ENCODE measurements at regions not wholly inside any gene's neighbourhood (a gene's known extent, or its start where the extent isn't known, plus 50 kb on each side); places are given as distances from the start of the nearest gene placed in this dataset.
"Not testable (repeated sequence)": the region's sequence is repeated elsewhere in the genome, so short reads cannot be mapped to it uniquely, and the experiment has no call there.

GRCh38 chr3:94413336-94414108 lies 350.7 kb downstream of the NSUN3 start:
- no peak for DNase-seq

- no peak for DNase-seq
Observed at GRCh38 chr3:94414418-94414817, 351.6 kb downstream of the NSUN3 start.

GRCh38 chr3:94416768-94417167 lies 353.9 kb downstream of the NSUN3 start:
- DNase-seq: no peak

DNA sequence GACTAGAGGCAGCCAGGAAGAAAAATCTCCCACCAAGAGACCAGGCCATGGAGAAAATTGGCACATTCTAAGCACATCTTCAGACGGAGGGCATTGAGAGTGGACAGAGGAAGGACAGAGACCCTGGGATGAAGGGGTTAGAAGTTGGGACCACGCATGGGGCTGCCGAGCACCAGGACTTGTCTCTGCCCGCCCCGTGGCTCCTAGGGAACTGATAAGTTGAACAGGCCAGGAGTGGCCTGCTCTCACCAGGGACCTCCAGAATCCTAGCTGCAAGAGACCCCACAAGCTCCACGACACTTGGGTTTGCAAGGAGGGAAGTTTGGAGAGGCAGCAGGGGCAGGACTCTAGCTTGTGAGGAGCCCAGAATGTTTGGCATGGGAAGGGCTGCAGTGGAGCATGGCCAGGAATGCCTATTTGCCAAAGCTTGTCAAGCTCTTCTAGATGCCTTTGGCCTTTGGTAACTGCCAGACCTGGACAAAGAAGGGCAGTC lies 355.1 kb downstream of the NSUN3 start:
- DNase-seq: no peak

GRCh38 chr3:94420931-94421330 lies 358.1 kb downstream of the NSUN3 start:
- no peak for DNase-seq

GRCh38 chr3:94423578-94423977 lies 360.7 kb downstream of the NSUN3 start:
- no peak for DNase-seq

DNA sequence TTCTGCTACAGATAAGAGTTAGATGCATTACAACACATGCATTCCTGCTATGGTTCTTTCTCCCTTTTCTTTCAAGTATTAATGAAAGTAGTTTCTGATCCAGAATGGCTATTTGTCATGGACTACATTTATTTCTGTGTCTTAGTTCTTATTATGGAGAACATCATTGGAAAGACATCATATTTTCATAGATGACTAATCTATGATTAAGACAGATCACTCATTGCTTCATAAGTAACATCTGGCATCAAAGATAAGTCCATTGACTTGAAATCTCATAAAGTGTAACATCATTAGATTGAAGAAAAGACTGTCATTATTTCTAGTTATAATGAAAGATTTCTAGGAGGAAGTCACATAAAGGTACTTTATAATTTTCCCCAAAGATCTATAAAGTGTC lies 366.7 kb downstream of the NSUN3 start:
- DNase-seq: no peak

- no peak for DNase-seq
Observed at GRCh38 chr3:94431876-94432570, 369.2 kb downstream of the NSUN3 start.

DNA sequence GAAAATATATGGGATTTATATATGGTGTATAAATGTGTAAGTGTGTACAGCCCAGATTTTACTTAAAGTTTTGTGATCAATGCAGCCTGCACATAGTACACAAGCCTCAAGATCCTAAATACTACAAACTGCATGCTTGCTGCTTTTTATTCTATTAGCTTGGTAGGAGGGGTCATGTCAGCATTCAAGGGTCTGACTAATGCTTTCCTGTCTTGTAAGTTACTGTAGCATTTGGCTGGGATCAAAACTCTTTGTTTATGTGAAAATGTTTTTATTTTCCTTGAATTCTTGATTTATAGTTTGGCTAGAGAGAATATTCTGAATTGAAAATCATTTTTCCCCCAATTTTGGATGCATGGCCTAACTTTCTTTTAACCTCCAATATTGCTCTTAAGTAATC lies 370.9 kb downstream of the NSUN3 start:
- DNase-seq: no peak

GRCh38 chr3:94440767-94441493 lies 378.1 kb downstream of the NSUN3 start:
- DNase-seq: no peak

GRCh38 chr3:94441494-94441847 lies 378.6 kb downstream of the NSUN3 start:
- DNase-seq: no peak

DNA sequence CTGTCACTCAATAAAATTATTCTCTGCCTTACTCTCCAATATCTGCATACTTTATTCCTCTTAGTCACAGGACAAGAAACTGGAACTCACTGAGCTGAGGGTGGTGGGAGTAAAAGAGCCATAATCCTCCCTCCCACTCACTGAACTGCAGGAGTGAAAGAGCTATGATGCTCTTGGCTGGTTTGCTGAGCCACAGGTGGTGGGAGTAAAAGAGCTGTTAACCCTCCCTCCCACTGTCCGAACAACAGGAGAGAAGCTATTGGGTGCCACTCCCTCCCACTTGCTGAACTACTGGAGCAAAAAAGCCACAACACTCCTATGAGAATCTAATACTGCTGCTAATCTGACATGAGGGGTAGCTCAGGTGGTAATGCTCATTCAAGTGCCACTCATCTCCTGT lies 391.0 kb downstream of the NSUN3 start:
- no peak for DNase-seq

DNA sequence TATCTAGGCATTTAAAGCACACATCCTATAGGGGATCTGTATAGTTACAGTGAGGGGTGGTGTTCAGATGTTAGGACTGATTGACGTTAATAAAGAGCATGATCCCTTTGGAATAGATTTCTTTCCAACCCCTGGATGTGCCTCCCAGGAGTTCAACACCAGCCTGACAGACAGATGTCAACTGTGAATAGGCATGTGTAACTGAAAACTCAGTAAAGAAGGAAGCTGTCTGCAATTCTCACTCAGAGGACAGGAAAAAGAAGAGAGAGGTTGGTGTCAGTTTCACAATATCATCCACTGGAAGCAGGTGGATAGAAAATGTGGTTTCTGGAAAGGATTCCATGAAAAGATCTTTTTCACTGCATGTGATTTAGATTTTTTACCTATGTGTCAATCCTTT lies 396.3 kb downstream of the NSUN3 start:
- no peak for DNase-seq

DNA sequence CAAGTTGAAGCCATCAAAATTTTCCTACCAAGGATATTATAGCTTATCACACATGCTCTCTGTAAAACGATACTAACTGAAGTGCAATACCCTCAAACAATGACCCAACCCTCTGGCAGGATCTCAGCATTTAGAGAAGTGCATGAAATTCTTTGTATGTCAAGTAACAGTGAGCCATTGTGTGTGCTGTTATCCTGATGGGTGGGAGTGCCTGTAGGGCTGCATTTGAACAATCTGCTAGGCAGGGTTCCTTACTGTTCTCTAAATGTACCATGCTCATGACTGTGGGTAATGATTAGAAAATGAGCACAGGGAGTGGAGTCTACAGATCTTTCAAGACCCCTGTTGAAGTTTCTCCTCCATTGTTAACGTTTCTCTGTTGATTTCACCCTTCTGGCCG lies 398.1 kb downstream of the NSUN3 start:
- DNase-seq: no peak

DNA sequence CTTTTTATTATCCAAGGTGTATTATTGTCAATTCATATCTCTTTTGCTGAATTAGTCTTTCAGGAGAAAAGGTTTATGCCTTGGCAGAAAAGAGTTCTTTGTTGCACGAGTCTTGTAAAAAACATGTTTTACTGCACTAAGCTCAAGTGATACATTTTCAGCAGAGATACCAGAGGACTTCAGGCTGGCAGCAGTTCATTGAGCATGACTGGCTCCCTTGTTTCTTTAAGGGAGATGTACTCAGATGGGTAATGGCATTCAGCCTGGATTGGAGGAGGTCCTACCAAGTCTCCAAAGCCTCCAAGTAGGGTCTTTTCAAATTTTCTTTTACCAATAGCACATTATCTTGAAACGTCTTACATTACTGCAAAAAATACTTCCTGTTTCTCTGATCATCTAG lies 400.1 kb downstream of the NSUN3 start:
- no peak for DNase-seq

- no peak for DNase-seq
Observed at GRCh38 chr3:94472511-94472910, 409.6 kb downstream of the NSUN3 start.

DNA sequence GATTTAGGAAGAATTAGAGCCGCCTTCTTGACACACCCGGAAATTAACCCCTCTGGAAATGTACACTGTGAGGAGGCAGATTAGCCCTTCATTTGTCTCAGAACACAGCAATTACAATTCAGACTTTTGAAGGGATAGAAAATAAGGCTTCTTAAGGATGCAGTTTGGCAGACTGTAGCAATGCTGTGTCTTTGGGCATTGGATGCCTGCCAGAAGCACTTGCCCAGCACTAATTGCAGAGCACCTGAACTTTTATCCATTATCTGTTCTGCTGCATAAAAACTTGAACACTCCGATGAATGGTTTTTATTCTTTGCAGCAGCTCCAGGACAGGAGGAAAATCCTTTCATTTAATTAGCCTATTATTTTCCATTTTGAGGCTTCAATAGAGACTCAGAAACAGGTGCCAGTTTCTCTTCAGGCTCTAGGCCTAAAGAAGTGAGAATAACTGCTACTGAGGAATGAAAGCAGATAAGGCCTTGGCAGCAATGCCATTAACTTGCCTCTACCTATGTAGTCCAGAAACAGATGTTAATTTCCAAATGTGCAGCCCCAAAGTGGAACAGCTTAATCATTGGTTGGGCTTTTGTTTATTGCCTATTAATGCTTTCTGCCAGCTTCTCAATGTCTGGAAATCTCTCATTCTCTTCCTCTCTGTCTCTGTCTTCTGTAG lies 418.5 kb downstream of the NSUN3 start:
- no peak for DNase-seq

GRCh38 chr3:94482686-94483085 lies 419.8 kb downstream of the NSUN3 start:
- DNase-seq: no peak

- DNase-seq: no peak
Observed at GRCh38 chr3:94483403-94483802, 420.5 kb downstream of the NSUN3 start.

DNA sequence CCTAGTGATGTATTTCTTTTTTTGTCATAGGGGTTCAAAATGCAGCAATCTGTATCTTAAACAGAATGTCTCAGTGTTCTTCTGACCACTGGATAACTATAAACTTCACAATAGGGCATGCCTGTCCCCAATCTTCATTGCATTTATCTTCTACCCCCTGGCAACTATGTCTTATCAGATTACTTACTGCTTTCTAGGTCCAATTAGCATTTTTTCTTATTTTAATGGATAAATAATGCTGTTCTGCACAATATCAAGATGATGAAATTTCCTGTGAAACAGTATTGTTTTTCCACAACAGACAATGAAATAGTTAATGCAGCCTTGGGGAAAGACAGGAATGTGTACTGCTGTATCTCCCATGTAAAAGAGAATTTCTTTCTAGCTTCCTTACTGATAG lies 432.1 kb downstream of the NSUN3 start:
- DNase-seq: no peak

DNA sequence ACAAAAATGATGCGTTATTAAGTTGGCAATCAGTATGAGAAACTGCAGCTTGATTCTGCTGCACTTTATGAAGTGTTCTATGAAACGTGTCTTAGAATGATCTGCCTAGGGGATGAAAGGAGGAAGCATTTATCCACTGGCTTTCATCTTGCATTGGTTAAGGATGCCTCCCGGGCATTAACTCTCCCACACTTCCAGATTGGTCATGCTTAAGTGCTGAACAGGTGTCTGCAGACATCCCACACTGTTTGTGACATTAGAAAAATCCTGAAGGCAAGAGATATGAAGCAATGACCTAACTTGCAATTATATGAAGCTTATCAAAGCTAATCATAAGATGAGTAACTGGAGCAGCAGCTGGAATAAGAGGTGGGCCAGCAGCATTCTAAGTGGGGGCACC lies 437.3 kb downstream of the NSUN3 start:
- no peak for DNase-seq

GRCh38 chr3:94507354-94507753 lies 444.5 kb downstream of the NSUN3 start:
- not testable (repeated sequence) for DNase-seq

- no peak for DNase-seq
Observed at GRCh38 chr3:94512876-94513275, 450.0 kb downstream of the NSUN3 start.

Measured in NCI-H2227 treated with DMSO at 0.1 percent for 48 hours (cell line).